Neural cell (in vitro differentiated cells): ENCODE measurements at regions not wholly inside any gene's neighbourhood (a gene's known extent, or its start where the extent isn't known, plus 50 kb on each side); places are given as distances from the start of the nearest gene placed in this dataset.

ENCODE experiments used
- H2AFZ ChIP-seq: fragments of 200-600, 300-800 bp; sonication (generic), shearing (Covaris generic); 2 replicates; pipeline ENCODE4 v1.6.0; 2014; ENCODE audit warnings: low read depth, mild to moderate bottlenecking, antibody characterized with exemption, low read length, moderate library complexity
- H3F3A ChIP-seq: fragments of 200-600 bp; shearing (Covaris generic); 2 replicates; pipeline ENCODE4 v1.6.1; 2016; ENCODE audit warnings: mild to moderate bottlenecking, moderate library complexity, mixed read lengths, antibody characterized with exemption, low read length; ENCODE audit not compliant: insufficient read depth, poor library complexity, severe bottlenecking
- H3K27ac ChIP-seq: fragments of 200-600, 300-800 bp; sonication (generic), shearing (Covaris generic); 2 replicates; pipeline ENCODE4 v1.5.1; 2014; ENCODE audit warnings: mild to moderate bottlenecking, low read length, moderate library complexity
- H3K27me3 ChIP-seq: fragments of 300-800, 200-600 bp; sonication (generic), shearing (Covaris generic); 2 replicates; pipeline ENCODE4 v1.6.0; 2014; ENCODE audit warnings: mild to moderate bottlenecking, low read depth, low read length, moderate library complexity; ENCODE audit not compliant: insufficient read depth
- H3K36me3 ChIP-seq: fragments of 300-800, 200-600 bp; sonication (generic), shearing (Covaris generic); 2 replicates; pipeline ENCODE4 v1.5.1; 2014; ENCODE audit warnings: mild to moderate bottlenecking, antibody characterized with exemption, low read length, moderate library complexity; ENCODE audit not compliant: insufficient read depth
- H3K4me2 ChIP-seq: fragments of 300-800, 200-600 bp; sonication (generic), shearing (Covaris generic); 2 replicates; pipeline ENCODE4 v1.6.0; 2014; ENCODE audit warnings: mild to moderate bottlenecking, low read length
- H3K4me3 ChIP-seq: fragments of 300-800, 200-600 bp; sonication (generic), shearing (Covaris generic); 2 replicates; pipeline ENCODE4 v1.5.1; 2014; ENCODE audit warnings: mild to moderate bottlenecking, low read length, moderate library complexity
- H3K79me2 ChIP-seq: fragments of 200-600 bp; shearing (Covaris generic); replicated peaks from 2 replicates; pipeline ENCODE4 v1.6.0; 2014; ENCODE audit warnings: mild to moderate bottlenecking, low read length, moderate library complexity; ENCODE audit not compliant: insufficient read depth
- H3K9ac ChIP-seq: fragments of 300-800, 200-600 bp; sonication (generic), shearing (Covaris generic); 2 replicates; pipeline ENCODE4 v1.6.1; 2016; ENCODE audit warnings: mild to moderate bottlenecking, low read length, mixed read lengths
- H3K9me2 ChIP-seq: fragments of 200-600 bp; shearing (Covaris generic); 2 replicates; pipeline ENCODE4 v1.6.1; 2016; ENCODE audit warnings: mild to moderate bottlenecking, low read length, mixed read lengths; ENCODE audit not compliant: insufficient read depth
- H3K9me3 ChIP-seq: fragments of 200-600, 300-800 bp; sonication (generic), shearing (Covaris generic); 2 replicates; pipeline ENCODE4 v1.6.1; 2016; ENCODE audit warnings: mild to moderate bottlenecking, mixed run types, low read length, moderate library complexity, mixed read lengths
- H4K20me1 ChIP-seq: fragments of 200-600 bp; shearing (Covaris generic); 2 replicates; pipeline ENCODE4 v1.6.1; 2016; ENCODE audit warnings: mild to moderate bottlenecking, mixed run types; ENCODE audit not compliant: insufficient read depth
- EP300 ChIP-seq: fragments of 450-650 bp; conservative IDR thresholded peaks from 2 replicates; pipeline ENCODE4 v1.6.1; 2014; ENCODE audit warnings: antibody characterized with exemption, mild to moderate bottlenecking, moderate library complexity; ENCODE audit not compliant: poor library complexity, severe bottlenecking
- EZH2 ChIP-seq: fragments of 200-600, 300-800 bp; shearing (Covaris generic), sonication (generic); IDR thresholded peaks from 2 replicates; pipeline ENCODE4 v1.6.1; 2014; ENCODE audit warnings: antibody characterized with exemption, low read length, borderline replicate concordance, mild to moderate bottlenecking; ENCODE audit not compliant: insufficient read depth, poor library complexity, severe bottlenecking
- MXI1 ChIP-seq: fragments of 450-650 bp; conservative IDR thresholded peaks from 2 replicates; pipeline ENCODE4 v1.6.1; 2014; ENCODE audit warnings: antibody characterized with exemption, mild to moderate bottlenecking; ENCODE audit not compliant: poor library complexity, severe bottlenecking
- POLR2AphosphoS5 ChIP-seq: IDR thresholded peaks from 2 replicates; pipeline ENCODE4 v1.6.1; 2012
- RAD21 ChIP-seq: fragments of 450-650 bp; conservative IDR thresholded peaks from 2 replicates; pipeline ENCODE4 v1.6.1; 2014; ENCODE audit warnings: antibody characterized with exemption, mild to moderate bottlenecking, moderate library complexity
- REST ChIP-seq: IDR thresholded peaks from 2 replicates; pipeline ENCODE4 v1.6.1; 2012; ENCODE audit warnings: borderline replicate concordance
- SMC3 ChIP-seq: fragments of 450-650 bp; conservative IDR thresholded peaks from 2 replicates; pipeline ENCODE4 v1.6.1; 2014; ENCODE audit warnings: antibody characterized with exemption, mild to moderate bottlenecking, moderate library complexity; ENCODE audit not compliant: poor library complexity
- TAF1 ChIP-seq: IDR thresholded peaks from 2 replicates; pipeline ENCODE4 v1.6.1; 2012; ENCODE audit warnings: low read depth
- TF ChIP-seq, protein P1 (sequence below): fragments of 450-650 bp; IDR thresholded peaks from 2 replicates; pipeline ENCODE4 v1.5.1; 2014; ENCODE audit warnings: antibody characterized with exemption, mild to moderate bottlenecking, moderate library complexity; ENCODE audit not compliant: poor library complexity, severe bottlenecking

DNA sequence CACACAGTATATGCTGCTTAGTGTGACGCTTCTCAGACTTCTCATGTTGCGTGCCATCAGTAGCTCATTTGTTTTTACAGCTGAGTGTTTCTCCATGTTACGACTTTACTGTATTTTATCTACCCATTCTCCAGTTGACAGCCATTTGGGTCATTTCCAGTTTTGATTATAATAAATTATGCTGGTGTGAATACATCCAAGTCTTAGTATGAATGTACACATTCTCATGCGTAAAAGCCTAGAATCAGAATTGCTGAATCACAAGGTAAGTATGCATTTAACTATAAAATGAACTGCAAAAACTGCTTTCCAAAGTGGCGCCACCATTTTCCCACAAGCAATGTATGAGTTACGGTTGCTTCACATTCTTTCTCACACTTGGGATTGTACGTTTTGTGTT, 184.2 kb upstream of the SLC35G4 start:
- Histone ChIP-seq H2AFZ (no peak overlapping the region), H3K27me3 (no peaks in the 10 kb centered on the region), H3K4me2 (no peak overlapping the region), H4K20me1 (no peaks in the 10 kb centered on the region), H3F3A (no peaks in the 10 kb centered on the region), H3K9me2 (no peaks in the 10 kb centered on the region), H3K4me3 (no peak overlapping the region), H3K9me3 (no peaks in the 10 kb centered on the region), H3K27ac (no peak overlapping the region), H3K79me2 (no peaks in the 10 kb centered on the region), H3K9ac (no peak overlapping the region), H3K36me3 (no peaks in the 10 kb centered on the region)
- TF ChIP-seq, protein P1, sequence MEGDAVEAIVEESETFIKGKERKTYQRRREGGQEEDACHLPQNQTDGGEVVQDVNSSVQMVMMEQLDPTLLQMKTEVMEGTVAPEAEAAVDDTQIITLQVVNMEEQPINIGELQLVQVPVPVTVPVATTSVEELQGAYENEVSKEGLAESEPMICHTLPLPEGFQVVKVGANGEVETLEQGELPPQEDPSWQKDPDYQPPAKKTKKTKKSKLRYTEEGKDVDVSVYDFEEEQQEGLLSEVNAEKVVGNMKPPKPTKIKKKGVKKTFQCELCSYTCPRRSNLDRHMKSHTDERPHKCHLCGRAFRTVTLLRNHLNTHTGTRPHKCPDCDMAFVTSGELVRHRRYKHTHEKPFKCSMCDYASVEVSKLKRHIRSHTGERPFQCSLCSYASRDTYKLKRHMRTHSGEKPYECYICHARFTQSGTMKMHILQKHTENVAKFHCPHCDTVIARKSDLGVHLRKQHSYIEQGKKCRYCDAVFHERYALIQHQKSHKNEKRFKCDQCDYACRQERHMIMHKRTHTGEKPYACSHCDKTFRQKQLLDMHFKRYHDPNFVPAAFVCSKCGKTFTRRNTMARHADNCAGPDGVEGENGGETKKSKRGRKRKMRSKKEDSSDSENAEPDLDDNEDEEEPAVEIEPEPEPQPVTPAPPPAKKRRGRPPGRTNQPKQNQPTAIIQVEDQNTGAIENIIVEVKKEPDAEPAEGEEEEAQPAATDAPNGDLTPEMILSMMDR, result no peak
- TF ChIP-seq TAF1, result no peak
- TF ChIP-seq RAD21, result no peak
- TF ChIP-seq MXI1, result no peak
- no peak for TF ChIP-seq EZH2

GRCh38 chr18:11419338-11419737, 190.1 kb upstream of the SLC35G4 start:
- Histone ChIP-seq H3K4me3 (no peak overlapping the region), H3K9ac (no peak overlapping the region), H3F3A (no peaks in the 10 kb centered on the region), H3K4me2 (no peak overlapping the region), H2AFZ (no peak overlapping the region), H3K27me3 (no peaks in the 10 kb centered on the region), H3K27ac (no peak overlapping the region), H3K36me3 (no peaks in the 10 kb centered on the region), H3K79me2 (no peaks in the 10 kb centered on the region), H4K20me1 (no peaks in the 10 kb centered on the region), H3K9me3 (no peaks in the 10 kb centered on the region), H3K9me2 (no peaks in the 10 kb centered on the region)
- no peak for TF ChIP-seq TAF1
- TF ChIP-seq MXI1, result no peak
- TF ChIP-seq REST, result no peak
- TF ChIP-seq RAD21, result no peak

GRCh38 chr18:11412811-11413210, 196.6 kb upstream of the SLC35G4 start:
- no peaks in the 10 kb centered on the region for H3F3A ChIP-seq
- no peak overlapping the region for H2AFZ ChIP-seq
- no peaks in the 10 kb centered on the region for H4K20me1 ChIP-seq
- no peak overlapping the region for H3K27ac ChIP-seq
- H3K79me2 ChIP-seq, result no peaks in the 10 kb centered on the region
- no peaks in the 10 kb centered on the region for H3K36me3 ChIP-seq
- H3K4me3 ChIP-seq, result no peak overlapping the region
- H3K9ac ChIP-seq, result no peak overlapping the region
- TF ChIP-seq, protein P1, result no peak
- TF ChIP-seq EZH2, result no peak
- no peak for TF ChIP-seq EP300
- TF ChIP-seq MXI1, result no peak
- no peak for TF ChIP-seq POLR2AphosphoS5
- TF ChIP-seq SMC3, result no peak
- no peak for TF ChIP-seq RAD21
- no peak for TF ChIP-seq TAF1
- TF ChIP-seq REST, result no peak
- H3K9me2 ChIP-seq, result no peaks in the 10 kb centered on the region
- no peak overlapping the region for H3K4me2 ChIP-seq
- no peaks in the 10 kb centered on the region for H3K9me3 ChIP-seq
- no peaks in the 10 kb centered on the region for H3K27me3 ChIP-seq
